ENCODE measurements at regions not wholly inside any gene's neighbourhood (a gene's known extent, or its start where the extent isn't known, plus 50 kb on each side); places are given as distances from the start of the nearest gene placed in this dataset.

- Histone ChIP-seq H3K4me3 (ENCODE audit: low read depth in 1 of 5, low read length in 5 of 5) (no peak overlapping the region), H3K9me3 (ENCODE audit: control insufficient read depth in 5 of 5, low read length in 5 of 5) (no peaks in the 10 kb centered on the region), H3K27me3 (ENCODE audit: control insufficient read depth in 5 of 5, insufficient read depth in 4 of 5, low read length in 5 of 5) (no peaks in the 10 kb centered on the region), H3K9ac (ENCODE audit: low read length in 5 of 5) (no peak overlapping the region), H3K4me1 (ENCODE audit: control insufficient read depth in 5 of 5, insufficient read depth in 5 of 5, low read length in 5 of 5) (no peaks in the 10 kb centered on the region), H3K27ac (ENCODE audit: low read depth, low read length) (no peak overlapping the region), H3K36me3 (ENCODE audit: control insufficient read depth in 5 of 5, insufficient read depth in 5 of 5, low read length in 5 of 5) (no peaks in the 10 kb centered on the region)
Measured at GRCh38 chr6:90803956-90804355, 217.1 kb upstream of the MAP3K7 start.

GRCh38 chr6:90795078-90795477, 208.2 kb upstream of the MAP3K7 start:
- no peaks in the 10 kb centered on the region for H3K4me1 ChIP-seq (ENCODE audit: control insufficient read depth in 5 of 5, insufficient read depth in 5 of 5, low read length in 5 of 5)
- H3K9ac ChIP-seq (ENCODE audit: low read length in 5 of 5), result no peak overlapping the region
- H3K27me3 ChIP-seq (ENCODE audit: control insufficient read depth in 5 of 5, insufficient read depth in 4 of 5, low read length in 5 of 5), result no peaks in the 10 kb centered on the region
- H3K27ac ChIP-seq (ENCODE audit: low read depth, low read length), result no peak overlapping the region
- H3K9me3 ChIP-seq (ENCODE audit: control insufficient read depth in 5 of 5, low read length in 5 of 5), result no peaks in the 10 kb centered on the region
- no peaks in the 10 kb centered on the region for H3K36me3 ChIP-seq (ENCODE audit: control insufficient read depth in 5 of 5, insufficient read depth in 5 of 5, low read length in 5 of 5)
- no peak overlapping the region for H3K4me3 ChIP-seq (ENCODE audit: low read depth in 1 of 5, low read length in 5 of 5)

GRCh38 chr6:90793771-90794170, 206.9 kb upstream of the MAP3K7 start:
- H3K36me3 ChIP-seq (ENCODE audit: control insufficient read depth in 5 of 5, insufficient read depth in 5 of 5, low read length in 5 of 5), result no peaks in the 10 kb centered on the region
- no peaks in the 10 kb centered on the region for H3K9me3 ChIP-seq (ENCODE audit: control insufficient read depth in 5 of 5, low read length in 5 of 5)
- no peaks in the 10 kb centered on the region for H3K4me1 ChIP-seq (ENCODE audit: control insufficient read depth in 5 of 5, insufficient read depth in 5 of 5, low read length in 5 of 5)
- H3K27me3 ChIP-seq (ENCODE audit: control insufficient read depth in 5 of 5, insufficient read depth in 4 of 5, low read length in 5 of 5), result no peaks in the 10 kb centered on the region
- H3K9ac ChIP-seq (ENCODE audit: low read length in 5 of 5), result no peak overlapping the region
- no peak overlapping the region for H3K4me3 ChIP-seq (ENCODE audit: low read depth in 1 of 5, low read length in 5 of 5)
- H3K27ac ChIP-seq (ENCODE audit: low read depth, low read length), result no peak overlapping the region

GRCh38 chr6:90790696-90791095, 203.8 kb upstream of the MAP3K7 start:
- no peaks in the 10 kb centered on the region for H3K36me3 ChIP-seq (ENCODE audit: control insufficient read depth in 5 of 5, insufficient read depth in 5 of 5, low read length in 5 of 5)

GRCh38 chr6:90790058-90790457, 203.2 kb upstream of the MAP3K7 start:
- no peak overlapping the region for H3K4me3 ChIP-seq (ENCODE audit: low read depth in 1 of 5, low read length in 5 of 5)
- H3K36me3 ChIP-seq (ENCODE audit: control insufficient read depth in 5 of 5, insufficient read depth in 5 of 5, low read length in 5 of 5), result no peaks in the 10 kb centered on the region
- H3K9me3 ChIP-seq (ENCODE audit: control insufficient read depth in 5 of 5, low read length in 5 of 5), result no peaks in the 10 kb centered on the region
- no peaks in the 10 kb centered on the region for H3K27me3 ChIP-seq (ENCODE audit: control insufficient read depth in 5 of 5, insufficient read depth in 4 of 5, low read length in 5 of 5)
- no peak overlapping the region for H3K27ac ChIP-seq (ENCODE audit: low read depth, low read length)
- H3K4me1 ChIP-seq (ENCODE audit: control insufficient read depth in 5 of 5, insufficient read depth in 5 of 5, low read length in 5 of 5), result no peaks in the 10 kb centered on the region
- H3K9ac ChIP-seq (ENCODE audit: low read length in 5 of 5), result no peak overlapping the region

More at GRCh38 chr6:90790696-90791095, 203.8 kb upstream of the MAP3K7 start:
- H3K27ac ChIP-seq (ENCODE audit: low read depth, low read length), result no peak overlapping the region
- H3K9ac ChIP-seq (ENCODE audit: low read length in 5 of 5), result no peak overlapping the region
- H3K4me3 ChIP-seq (ENCODE audit: low read depth in 1 of 5, low read length in 5 of 5), result no peak overlapping the region
- no peaks in the 10 kb centered on the region for H3K4me1 ChIP-seq (ENCODE audit: control insufficient read depth in 5 of 5, insufficient read depth in 5 of 5, low read length in 5 of 5)
- no peaks in the 10 kb centered on the region for H3K27me3 ChIP-seq (ENCODE audit: control insufficient read depth in 5 of 5, insufficient read depth in 4 of 5, low read length in 5 of 5)
- H3K9me3 ChIP-seq (ENCODE audit: control insufficient read depth in 5 of 5, low read length in 5 of 5), result no peaks in the 10 kb centered on the region

- no peak overlapping the region for H3K27ac ChIP-seq (ENCODE audit: low read depth, low read length)
- no peak overlapping the region for H3K9ac ChIP-seq (ENCODE audit: low read length in 5 of 5)
Measured at GRCh38 chr6:90788781-90789180, 201.9 kb upstream of the MAP3K7 start.

GRCh38 chr6:90787446-90787845, 200.6 kb upstream of the MAP3K7 start:
- no peak overlapping the region for H3K9ac ChIP-seq (ENCODE audit: low read length in 5 of 5)
- no peak overlapping the region for H3K4me3 ChIP-seq (ENCODE audit: low read depth in 1 of 5, low read length in 5 of 5)
- H3K36me3 ChIP-seq (ENCODE audit: control insufficient read depth in 5 of 5, insufficient read depth in 5 of 5, low read length in 5 of 5), result no peaks in the 10 kb centered on the region
- H3K4me1 ChIP-seq (ENCODE audit: control insufficient read depth in 5 of 5, insufficient read depth in 5 of 5, low read length in 5 of 5), result no peaks in the 10 kb centered on the region
- no peaks in the 10 kb centered on the region for H3K27me3 ChIP-seq (ENCODE audit: control insufficient read depth in 5 of 5, insufficient read depth in 4 of 5, low read length in 5 of 5)
- no peaks in the 10 kb centered on the region for H3K9me3 ChIP-seq (ENCODE audit: control insufficient read depth in 5 of 5, low read length in 5 of 5)
- H3K27ac ChIP-seq (ENCODE audit: low read depth, low read length), result no peak overlapping the region

More at GRCh38 chr6:90788781-90789180, 201.9 kb upstream of the MAP3K7 start:
- H3K4me1 ChIP-seq (ENCODE audit: control insufficient read depth in 5 of 5, insufficient read depth in 5 of 5, low read length in 5 of 5), result no peaks in the 10 kb centered on the region
- no peak overlapping the region for H3K4me3 ChIP-seq (ENCODE audit: low read depth in 1 of 5, low read length in 5 of 5)
- no peaks in the 10 kb centered on the region for H3K27me3 ChIP-seq (ENCODE audit: control insufficient read depth in 5 of 5, insufficient read depth in 4 of 5, low read length in 5 of 5)
- no peaks in the 10 kb centered on the region for H3K9me3 ChIP-seq (ENCODE audit: control insufficient read depth in 5 of 5, low read length in 5 of 5)
- H3K36me3 ChIP-seq (ENCODE audit: control insufficient read depth in 5 of 5, insufficient read depth in 5 of 5, low read length in 5 of 5), result no peaks in the 10 kb centered on the region

GRCh38 chr6:90780778-90781177, 193.9 kb upstream of the MAP3K7 start:
- no peaks in the 10 kb centered on the region for H3K36me3 ChIP-seq (ENCODE audit: control insufficient read depth in 5 of 5, insufficient read depth in 5 of 5, low read length in 5 of 5)
- H3K27ac ChIP-seq (ENCODE audit: low read depth, low read length), result no peak overlapping the region
- H3K27me3 ChIP-seq (ENCODE audit: control insufficient read depth in 5 of 5, insufficient read depth in 4 of 5, low read length in 5 of 5), result no peaks in the 10 kb centered on the region
- H3K4me1 ChIP-seq (ENCODE audit: control insufficient read depth in 5 of 5, insufficient read depth in 5 of 5, low read length in 5 of 5), result no peaks in the 10 kb centered on the region
- no peak overlapping the region for H3K4me3 ChIP-seq (ENCODE audit: low read depth in 1 of 5, low read length in 5 of 5)
- H3K9me3 ChIP-seq (ENCODE audit: control insufficient read depth in 5 of 5, low read length in 5 of 5), result no peaks in the 10 kb centered on the region
- H3K9ac ChIP-seq (ENCODE audit: low read length in 5 of 5), result no peak overlapping the region

GRCh38 chr6:90780141-90780540, 193.3 kb upstream of the MAP3K7 start:
- Histone ChIP-seq H3K9me3 (ENCODE audit: control insufficient read depth in 5 of 5, low read length in 5 of 5) (no peaks in the 10 kb centered on the region), H3K36me3 (ENCODE audit: control insufficient read depth in 5 of 5, insufficient read depth in 5 of 5, low read length in 5 of 5) (no peaks in the 10 kb centered on the region), H3K27ac (ENCODE audit: low read depth, low read length) (no peak overlapping the region), H3K27me3 (ENCODE audit: control insufficient read depth in 5 of 5, insufficient read depth in 4 of 5, low read length in 5 of 5) (no peaks in the 10 kb centered on the region), H3K4me1 (ENCODE audit: control insufficient read depth in 5 of 5, insufficient read depth in 5 of 5, low read length in 5 of 5) (no peaks in the 10 kb centered on the region), H3K4me3 (ENCODE audit: low read depth in 1 of 5, low read length in 5 of 5) (no peak overlapping the region), H3K9ac (ENCODE audit: low read length in 5 of 5) (no peak overlapping the region)

GRCh38 chr6:90778417-90779203, 191.7 kb upstream of the MAP3K7 start:
- H3K4me3 ChIP-seq (ENCODE audit: low read depth in 1 of 5, low read length in 5 of 5), result no peak overlapping the region
- H3K4me1 ChIP-seq (ENCODE audit: control insufficient read depth in 5 of 5, insufficient read depth in 5 of 5, low read length in 5 of 5), result no peaks in the 10 kb centered on the region

More at GRCh38 chr6:90778417-90779203, 191.7 kb upstream of the MAP3K7 start:
- Histone ChIP-seq H3K27me3 (ENCODE audit: control insufficient read depth in 5 of 5, insufficient read depth in 4 of 5, low read length in 5 of 5) (no peaks in the 10 kb centered on the region), H3K9me3 (ENCODE audit: control insufficient read depth in 5 of 5, low read length in 5 of 5) (no peaks in the 10 kb centered on the region), H3K27ac (ENCODE audit: low read depth, low read length) (no peak overlapping the region), H3K36me3 (ENCODE audit: control insufficient read depth in 5 of 5, insufficient read depth in 5 of 5, low read length in 5 of 5) (no peaks in the 10 kb centered on the region), H3K9ac (ENCODE audit: low read length in 5 of 5) (no peak overlapping the region)

All from subcutaneous abdominal adipose tissue (tissue), 5 donors.